Heart right ventricle (tissue), 16 donors: ENCODE measurements at regions not wholly inside any gene's neighbourhood (a gene's known extent, or its start where the extent isn't known, plus 50 kb on each side); places are given as distances from the start of the nearest gene placed in this dataset.
"Not testable (repeated sequence)": the region's sequence is repeated elsewhere in the genome, so short reads cannot be mapped to it uniquely, and the experiment has no call there.

Experiments
- ATAC-seq, 8 donors: fragments of 200-7000 bp; cut with Tn5 transposase; one replicate each; pipeline ENCODE4 v1.9.1; 2020; ENCODE audit warnings: mild to moderate bottlenecking in 8 of 8, moderate library complexity in 8 of 8, moderate number of reproducible peaks in 1 of 8
- DNase-seq, 2 donors: peaks; one replicate each; pipeline ENCODE4 v3.0.0-alpha.2; 2020
- H3K27ac ChIP-seq, 10 donors: fragments of 200-600 bp; sonication (generic) in 2 of 10; one replicate each; pipeline versions ENCODE4 v1.5.0 to v1.8.0; 2020 to 2022; ENCODE audit warnings: mild to moderate bottlenecking in 3 of 10
- H3K27me3 ChIP-seq, 7 donors: fragments of 200-600 bp; one replicate each; pipeline ENCODE4 v1.8.0; 2021 to 2022; ENCODE audit warnings: mild to moderate bottlenecking in 2 of 7
- H3K36me3 ChIP-seq, 9 donors: fragments of 200-600 bp; sonication (generic) in 1 of 9; one replicate each; pipeline versions ENCODE4 v1.5.0 to v1.8.0; 2020 to 2022; ENCODE audit warnings: mild to moderate bottlenecking in 2 of 9
- H3K4me1 ChIP-seq, 9 donors: fragments of 200-600 bp; sonication (generic) in 1 of 9; one replicate each; pipeline versions ENCODE4 v1.5.0 to v1.8.0; 2020 to 2022; ENCODE audit warnings: mild to moderate bottlenecking in 4 of 9
- H3K4me3 ChIP-seq, 10 donors: fragments of 200-600 bp; sonication (generic) in 2 of 10; one replicate each; pipeline versions ENCODE4 v1.5.0 to v1.8.0; 2020 to 2022; ENCODE audit warnings: mild to moderate bottlenecking in 7 of 10, moderate library complexity in 2 of 10
- H3K9me3 ChIP-seq, 11 donors: fragments of 200-600 bp in 10 of 11; sonication (generic) in 2 of 11; one replicate each; pipeline versions ENCODE4 v1.5.0 to v1.8.0; 2013 to 2022; ENCODE audit warnings: mild to moderate bottlenecking in 2 of 11, control low read depth in 1 of 11, moderate library complexity in 1 of 11
- CTCF ChIP-seq, 9 donors: fragments of 200-600 bp; sonication (generic) in 2 of 9; IDR thresholded peaks; one replicate each; pipeline versions ENCODE4 v1.5.0 to v1.8.0; 2021 to 2022; ENCODE audit warnings: antibody characterized with exemption in 9 of 9, mild to moderate bottlenecking in 5 of 9, moderate library complexity in 1 of 9
- WGBS, 2 donors: extraction: QIAGEN DNeasy Blood & Tissue Kit; methylation state at CpG; one replicate each; pipeline ENCODE4 v1.1.7; 2013; ENCODE audit warnings: inconsistent platforms in 1 of 2; 5-methylcytosine and 5-hydroxymethylcytosine counted together
- intact Hi-C, 10 donors: fragments of 100-400 bp; cut with DNase I; formaldehyde crosslinking; loops; one replicate each; pipeline versions ENCODE4 v1.11.1 to v1.14.2; 2022
- donor health status: Arrhythmogenic right ventricular cardiomyopathy.
- donor health status: ischemic (EF 13 %, LVEDD 7.1; RV severe dilation, severe dysfunction).
- donor health status: healthy with polysubstance abuse.
- donor health status: DM: no; HTN: yes; CAD: no.
- donor health status: DM: no; HTN: no; CAD: no.
- donor health status: ischemic (EF 25% LVEDD 6.9; RV normal size, moderate dysfunction).
- donor health status: ischemic (EF 25% LVEDD 5.7; RV mildly dilated, moderate dysfunction).
- donor health status: healthy.
- donor health status: DM: yes; HTN: yes; CAD: no.
- donor health status: Ischemic cardiomyopathy.
- donor health status: ischemic (EF 35%, LVEDD 5.7; RV mildly dilated, moderate dysfunction).
- donor health status: nonischemic (EF 11% LVEDD 7.7; RV severe dilation, severe dysfunction).
- donor health status: DM: yes; HTN: yes; CAD: no.
- donor health status: PGD.
- donor health status: ischemic (EF 29% LVEDD 5.4; RV normal size, mild dysfunction).
- donor health status: nonischemic (EF 23%, LVEDD 6.1; RV moderate dilation, normal function).

DNA sequence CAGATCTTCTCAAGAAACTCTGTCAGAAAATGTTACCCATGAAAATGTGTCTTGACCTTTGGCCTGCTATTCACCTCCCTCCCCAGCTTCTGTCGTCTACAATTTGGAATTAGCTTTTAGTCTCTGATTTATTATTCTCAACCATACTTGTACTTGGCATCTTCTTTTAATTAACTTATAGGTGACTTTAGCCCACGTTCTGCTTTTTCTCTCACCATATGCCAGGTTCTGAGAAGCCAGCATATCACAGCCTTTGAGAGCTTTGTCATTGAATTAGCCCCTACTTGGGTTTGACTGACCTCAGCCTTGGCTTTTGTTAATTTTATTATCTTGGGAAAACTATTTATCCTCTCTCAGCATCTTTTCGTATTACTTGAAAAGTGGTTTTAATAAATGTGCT lies 355.9 kb downstream of the OXSM start:
- intact Hi-C loops = loop anchor here in 1 of 10 donors (10.0 kb wide), 1 partner anchor 219 kb away; no protein-coding TSS in a partner anchor
- H3K4me3 ChIP-seq = no peak overlapping the region
- ATAC-seq (no peak), DNase-seq (no peak)
- H3K4me1 ChIP-seq = no peaks in the 10 kb centered on the region
- no peaks in the 10 kb centered on the region for H3K36me3 ChIP-seq
- no peaks in the 10 kb centered on the region for H3K27me3 ChIP-seq
- no peak for TF ChIP-seq CTCF (IDR thresholded peaks at IDR 0.05)
- H3K9me3 ChIP-seq = peaks cover 0 to 6% (median 0%) of the 10 kb centered on the region in 11 donors
- H3K27ac ChIP-seq = no peak overlapping the region
- WGBS, 2 donors = 77 to 86% methylated on average over 3 of the region's 3 CpGs

DNA sequence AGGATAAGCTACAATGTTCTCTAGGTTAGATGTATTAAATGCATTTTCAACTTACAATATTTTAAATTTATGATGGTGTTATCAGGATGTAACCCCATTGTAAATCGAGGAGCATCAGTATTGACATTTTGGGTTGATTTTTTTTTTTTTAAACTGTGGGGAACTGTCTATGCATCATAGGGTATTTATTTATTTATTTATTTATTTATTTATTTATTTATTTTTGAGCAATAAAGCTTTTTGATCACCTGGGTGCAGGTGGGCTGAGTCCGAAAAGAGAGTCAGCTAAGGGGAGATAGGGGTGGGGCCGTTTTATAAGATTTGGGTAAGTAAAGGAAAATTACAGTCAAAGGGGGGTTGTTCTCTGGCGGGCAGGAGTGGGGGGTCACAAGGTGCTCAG lies 367.5 kb downstream of the OXSM start:
- ATAC-seq, H3K9me3 ChIP-seq, H3K4me3 ChIP-seq, H3K36me3 ChIP-seq, H3K27ac ChIP-seq, H3K4me1 ChIP-seq, H3K27me3 ChIP-seq, intact Hi-C loops, DNase-seq: not testable (repeated sequence)
- 90 to 92% methylated on average over 4 of the region's 4 CpGs for WGBS, 2 donors

- no peaks in the 10 kb centered on the region for H3K4me1 ChIP-seq
- no peak for ATAC-seq
- intact Hi-C loops = no loop called here
- TF ChIP-seq CTCF (IDR thresholded peaks at IDR 0.05) = no peak
- no peak overlapping the region for H3K4me3 ChIP-seq
- peaks cover 0 to 41% (median 3%) of the 10 kb centered on the region in 11 donors for H3K9me3 ChIP-seq
- no peaks in the 10 kb centered on the region for H3K36me3 ChIP-seq
- no peak overlapping the region for H3K27ac ChIP-seq
- DNase-seq = no peak
- H3K27me3 ChIP-seq = no peaks in the 10 kb centered on the region
These were observed 381.1 kb downstream of the OXSM start for GRCh38 chr3:26171006-26171405.

DNA sequence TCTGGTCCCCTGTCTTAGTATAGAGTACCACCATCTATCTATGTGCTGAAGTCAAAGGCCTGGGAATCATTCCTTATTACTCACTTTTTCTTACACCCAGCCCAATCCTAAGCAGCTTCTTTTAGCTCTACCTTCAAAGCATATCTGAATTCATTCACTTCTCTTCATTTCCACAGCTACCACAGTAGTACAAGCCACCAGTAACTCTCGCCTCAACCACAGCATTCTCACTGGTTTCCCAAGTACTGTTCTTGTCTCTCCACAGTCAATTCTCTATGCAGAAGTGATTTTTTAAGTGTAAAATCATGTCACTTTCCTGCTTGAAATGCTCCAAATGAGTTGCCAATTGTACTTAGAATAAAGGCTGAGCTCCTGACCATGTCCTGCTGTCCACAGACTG lies 401.7 kb downstream of the OXSM start:
- TF ChIP-seq CTCF (IDR thresholded peaks at IDR 0.05) = no peak
- ATAC-seq = no peak
- H3K9me3 ChIP-seq = peaks cover 0 to 26% (median 6%) of the 10 kb centered on the region in 11 donors
- DNase-seq = no peak
- no peaks in the 10 kb centered on the region for H3K4me1 ChIP-seq
- no peaks in the 10 kb centered on the region for H3K27me3 ChIP-seq
- 91 to 94% methylated on average over 1 of the region's 1 CpG for WGBS, 2 donors
- no peak overlapping the region for H3K4me3 ChIP-seq
- no peaks in the 10 kb centered on the region for H3K36me3 ChIP-seq
- H3K27ac ChIP-seq = no peak overlapping the region
- intact Hi-C loops = no loop called here

DNA sequence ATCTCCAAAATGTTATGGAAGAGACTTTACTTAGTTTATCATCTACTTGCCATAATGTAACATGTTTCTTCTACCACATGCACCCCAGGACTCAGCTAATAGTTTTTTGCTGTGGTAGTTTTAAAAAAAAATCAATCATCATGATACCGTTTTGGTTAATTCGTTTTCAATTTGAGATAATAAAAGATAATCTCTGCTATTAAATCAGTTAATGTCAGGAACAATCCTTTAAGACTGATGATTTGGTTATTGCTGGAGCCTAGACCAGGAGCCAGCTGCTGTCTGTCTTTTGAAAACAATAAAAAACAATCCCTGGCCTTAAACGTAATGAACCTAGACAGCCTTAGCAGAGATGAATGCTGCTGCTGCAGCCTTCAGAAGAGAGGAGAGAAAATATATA lies 403.7 kb downstream of the OXSM start:
- ATAC-seq (no peak), DNase-seq (no peak)
- Histone ChIP-seq H3K4me1 (no peaks in the 10 kb centered on the region), H3K27me3 (no peaks in the 10 kb centered on the region), H3K9me3 (peaks cover 0 to 31% (median 6%) of the 10 kb centered on the region in 11 donors), H3K36me3 (no peaks in the 10 kb centered on the region), H3K4me3 (no peak overlapping the region), H3K27ac (no peak overlapping the region)
- WGBS, 2 donors = 61 to 76% methylated on average over 3 of the region's 3 CpGs
- intact Hi-C loops = no loop called here
- TF ChIP-seq CTCF (IDR thresholded peaks at IDR 0.05) = no peak
